BE2C (cell line): ENCODE measurements at regions not wholly inside any gene's neighbourhood (a gene's known extent, or its start where the extent isn't known, plus 50 kb on each side); places are given as distances from the start of the nearest gene placed in this dataset.
"Not testable (repeated sequence)": the region's sequence is repeated elsewhere in the genome, so short reads cannot be mapped to it uniquely, and the experiment has no call there.

Source experiments
- DNase-seq: peaks from one replicate; pipeline ENCODE4 v3.0.0-alpha.2; 2020
- H3K27me3 ChIP-seq: fragments of 250-450 bp; sonication (Bioruptor Pico); 2 replicates; pipeline ENCODE4 v1.5.1; 2020; ENCODE audit warnings: mild to moderate bottlenecking
- H3K36me3 ChIP-seq: fragments of 250-450 bp; sonication (Bioruptor Pico); 2 replicates; pipeline ENCODE4 v1.5.1; 2020; ENCODE audit warnings: mild to moderate bottlenecking
- H3K4me1 ChIP-seq: fragments of 250-450 bp; sonication (Bioruptor Pico); 2 replicates; pipeline ENCODE4 v1.5.1; 2020
- H3K4me3 ChIP-seq: 2 replicates; pipeline ENCODE4 v1.5.1; 2011; ENCODE audit warnings: low read depth, low read length
- H3K9me3 ChIP-seq: fragments of 250-450 bp; sonication (Bioruptor Pico); 2 replicates; pipeline ENCODE4 v1.5.1; 2020
- TF ChIP-seq, protein P1 (sequence below): IDR thresholded peaks from 2 replicates; pipeline ENCODE4 v1.5.1; 2012; ENCODE audit warnings: mild to moderate bottlenecking, low read depth, low read length

DNA sequence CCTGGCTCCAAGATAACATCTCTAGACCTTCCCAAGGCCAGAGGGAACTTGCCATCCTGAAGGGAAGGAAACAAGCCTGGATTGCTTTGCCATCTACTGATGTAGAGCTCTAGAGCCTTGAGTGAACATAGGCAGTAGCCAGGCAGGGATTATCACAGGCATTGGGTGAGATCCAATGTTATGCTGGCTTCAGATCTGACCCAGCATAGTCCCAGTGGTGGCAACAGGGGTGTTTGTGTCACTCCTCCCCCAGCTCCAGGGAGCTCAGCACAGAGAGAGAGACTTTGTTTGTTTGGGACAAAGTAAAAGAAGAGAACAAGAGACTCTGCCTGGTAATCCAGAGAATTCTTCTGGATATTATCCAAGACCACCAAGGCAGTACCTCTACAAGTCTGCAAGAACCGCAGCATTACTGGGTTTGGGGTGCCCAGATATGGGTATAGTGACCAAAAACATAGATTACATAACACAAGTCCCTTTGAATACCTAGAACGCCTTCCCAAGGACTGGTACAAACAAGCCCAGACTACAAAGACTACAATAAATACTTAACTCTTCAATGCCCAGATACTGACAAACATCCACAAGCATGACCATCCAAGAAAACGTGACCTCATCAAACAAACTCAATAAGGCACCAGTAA lies 137.6 kb upstream of the DAPK1 start:
- Histone ChIP-seq H3K27me3 (no peaks in the 10 kb centered on the region), H3K36me3 (no peaks in the 10 kb centered on the region), H3K4me3 (no peak overlapping the region), H3K4me1 (no peaks in the 10 kb centered on the region), H3K9me3 (no peaks in the 10 kb centered on the region)
- TF ChIP-seq, protein P1, sequence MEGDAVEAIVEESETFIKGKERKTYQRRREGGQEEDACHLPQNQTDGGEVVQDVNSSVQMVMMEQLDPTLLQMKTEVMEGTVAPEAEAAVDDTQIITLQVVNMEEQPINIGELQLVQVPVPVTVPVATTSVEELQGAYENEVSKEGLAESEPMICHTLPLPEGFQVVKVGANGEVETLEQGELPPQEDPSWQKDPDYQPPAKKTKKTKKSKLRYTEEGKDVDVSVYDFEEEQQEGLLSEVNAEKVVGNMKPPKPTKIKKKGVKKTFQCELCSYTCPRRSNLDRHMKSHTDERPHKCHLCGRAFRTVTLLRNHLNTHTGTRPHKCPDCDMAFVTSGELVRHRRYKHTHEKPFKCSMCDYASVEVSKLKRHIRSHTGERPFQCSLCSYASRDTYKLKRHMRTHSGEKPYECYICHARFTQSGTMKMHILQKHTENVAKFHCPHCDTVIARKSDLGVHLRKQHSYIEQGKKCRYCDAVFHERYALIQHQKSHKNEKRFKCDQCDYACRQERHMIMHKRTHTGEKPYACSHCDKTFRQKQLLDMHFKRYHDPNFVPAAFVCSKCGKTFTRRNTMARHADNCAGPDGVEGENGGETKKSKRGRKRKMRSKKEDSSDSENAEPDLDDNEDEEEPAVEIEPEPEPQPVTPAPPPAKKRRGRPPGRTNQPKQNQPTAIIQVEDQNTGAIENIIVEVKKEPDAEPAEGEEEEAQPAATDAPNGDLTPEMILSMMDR: no peak
- no peak for DNase-seq

DNA sequence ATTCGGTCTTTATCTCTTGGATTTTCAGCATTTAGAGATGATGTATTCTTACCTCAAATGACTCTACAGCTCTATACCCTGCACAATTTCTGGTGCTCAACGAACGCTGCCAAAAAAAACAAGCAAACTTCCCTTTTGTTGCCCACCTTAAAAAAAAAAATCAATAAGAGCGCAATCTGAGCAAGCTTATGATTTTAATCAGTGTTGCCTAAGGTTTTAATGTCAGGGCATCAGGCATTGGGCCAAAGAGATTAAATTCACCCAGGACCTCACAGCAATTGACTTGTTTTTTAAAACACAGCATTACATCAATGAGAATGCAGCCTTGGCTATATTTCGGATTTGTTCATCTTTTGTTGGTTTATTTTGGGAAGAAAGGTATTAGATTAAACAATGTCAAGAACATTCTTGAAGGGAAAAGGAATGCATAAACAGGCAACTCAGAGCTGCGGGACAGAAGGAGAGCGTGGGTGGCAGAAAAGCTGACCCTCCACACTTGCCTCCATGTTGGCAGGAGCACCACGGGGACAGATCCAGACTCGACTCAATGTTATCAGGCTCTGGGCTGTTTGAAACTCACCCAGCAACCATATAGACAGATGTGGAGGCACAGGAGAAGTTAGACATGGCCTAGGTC lies 127.5 kb upstream of the DAPK1 start:
- no peaks in the 10 kb centered on the region for H3K9me3 ChIP-seq
- H3K27me3 ChIP-seq: no peaks in the 10 kb centered on the region; the same call in 1 of the 2 replicates
- H3K36me3 ChIP-seq: no peaks in the 10 kb centered on the region
- TF ChIP-seq, protein P1: no peak
- no peak for DNase-seq
- no peaks in the 10 kb centered on the region; the same call in 1 of the 2 replicates for H3K4me1 ChIP-seq
- H3K4me3 ChIP-seq: no peak overlapping the region

DNA sequence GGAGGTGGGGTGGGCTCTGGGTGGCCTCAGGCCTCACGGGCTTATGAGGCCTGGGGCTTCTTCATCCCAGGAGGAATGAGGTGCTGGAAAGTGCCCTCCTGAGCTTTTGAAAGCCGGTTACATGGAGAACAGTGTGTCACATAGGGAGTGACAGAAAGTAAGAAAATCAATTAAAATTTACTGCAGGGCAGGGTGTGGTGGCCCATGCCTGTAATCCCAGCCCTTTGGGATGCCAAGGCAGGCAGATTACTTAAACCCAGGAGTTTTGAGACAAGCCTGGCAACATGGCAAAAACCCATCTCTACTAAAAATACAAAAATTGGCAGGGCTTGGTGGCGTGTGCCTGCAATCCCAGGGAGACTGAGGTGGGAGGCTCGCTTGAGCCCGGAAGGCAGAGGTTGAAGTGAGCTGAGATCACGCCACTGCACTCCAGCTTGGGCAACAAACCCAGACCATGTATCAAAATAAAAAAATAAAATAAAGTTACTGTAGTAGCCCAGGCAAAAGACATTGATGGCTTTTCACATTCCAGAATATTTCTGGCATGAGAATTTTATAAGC lies 125.8 kb upstream of the DAPK1 start:
- TF ChIP-seq, protein P1: no peak
- Histone ChIP-seq H3K36me3 (no peaks in the 10 kb centered on the region), H3K9me3 (no peaks in the 10 kb centered on the region), H3K4me3 (no peak overlapping the region), H3K4me1 (no peaks in the 10 kb centered on the region; the same call in 1 of the 2 replicates), H3K27me3 (no peaks in the 10 kb centered on the region)
- no peak for DNase-seq

DNA sequence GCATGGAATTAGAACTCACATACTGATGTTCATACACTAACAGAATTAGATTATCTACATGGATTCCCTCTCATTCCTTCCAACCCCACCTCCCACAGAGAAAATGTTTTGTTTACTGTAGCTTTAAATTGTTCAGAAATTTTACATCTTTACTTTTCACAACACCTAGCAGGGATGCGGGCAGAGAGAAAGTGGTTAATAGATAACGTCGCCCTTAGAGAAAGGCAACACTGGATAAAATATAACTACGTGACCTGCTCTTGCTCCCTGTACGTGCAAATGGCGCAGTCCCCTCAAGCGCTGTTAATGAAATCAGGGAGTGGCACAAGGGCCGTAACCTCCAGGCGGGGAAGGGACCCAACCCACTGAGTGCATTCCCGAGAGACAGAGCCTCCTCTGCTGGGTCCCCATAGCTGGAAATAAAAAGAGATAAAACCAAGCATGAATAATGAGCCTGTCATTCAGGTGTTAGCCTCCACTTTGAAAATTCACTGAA lies 125.3 kb upstream of the DAPK1 start:
- Histone ChIP-seq H3K36me3 (no peaks in the 10 kb centered on the region), H3K9me3 (no peaks in the 10 kb centered on the region), H3K4me3 (no peak overlapping the region; the same call in 1 of the 2 replicates), H3K4me1 (no peaks in the 10 kb centered on the region; the same call in 1 of the 2 replicates), H3K27me3 (no peaks in the 10 kb centered on the region)
- DNase-seq: peak; percentile 24
- TF ChIP-seq, protein P1: no peak

DNA sequence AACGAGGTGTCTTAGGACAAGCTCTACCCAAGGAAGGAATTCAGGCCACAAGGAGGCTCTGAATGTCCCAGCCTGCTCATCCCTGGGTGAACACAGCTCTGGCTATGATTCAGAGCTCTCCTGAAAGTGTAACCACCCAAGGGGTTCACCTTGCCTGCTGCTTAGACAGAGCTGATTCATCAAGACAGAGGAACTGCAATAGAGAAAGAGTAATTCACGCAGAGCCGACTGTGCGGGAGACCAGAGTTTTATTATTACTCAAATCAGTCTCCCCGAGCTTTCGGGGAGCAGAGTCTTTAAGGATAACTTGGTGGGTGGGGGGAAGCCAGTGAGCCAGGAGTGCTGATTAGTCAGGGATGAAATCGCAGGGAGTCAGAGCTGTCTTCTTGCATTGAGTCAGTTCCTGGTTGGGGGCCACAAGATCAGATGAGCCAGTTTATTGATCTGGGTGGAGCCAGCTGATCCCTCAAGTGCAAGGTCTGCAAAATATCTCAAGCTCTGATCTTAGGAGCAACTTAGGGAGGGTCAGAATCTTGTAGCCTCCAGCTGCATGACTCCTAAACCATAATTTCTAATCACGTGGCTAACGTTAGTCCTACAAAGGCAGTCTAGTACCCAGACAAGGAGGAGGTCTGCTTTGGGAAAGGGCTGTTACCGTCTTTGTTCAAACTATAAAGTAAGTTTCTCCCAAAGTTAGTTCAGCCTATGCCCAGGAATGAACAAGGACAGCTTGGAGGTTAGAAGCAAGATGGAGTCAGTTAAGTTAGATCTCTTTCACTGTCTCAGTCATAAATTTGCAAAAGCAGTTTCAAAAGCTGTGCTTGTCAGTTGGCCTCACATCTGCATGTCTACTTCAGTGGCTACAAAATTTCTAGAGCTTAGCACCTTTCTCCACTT lies 123.4 kb upstream of the DAPK1 start:
- not testable (repeated sequence) for DNase-seq, H3K9me3 ChIP-seq, H3K36me3 ChIP-seq, H3K4me1 ChIP-seq, H3K27me3 ChIP-seq, H3K4me3 ChIP-seq

DNA sequence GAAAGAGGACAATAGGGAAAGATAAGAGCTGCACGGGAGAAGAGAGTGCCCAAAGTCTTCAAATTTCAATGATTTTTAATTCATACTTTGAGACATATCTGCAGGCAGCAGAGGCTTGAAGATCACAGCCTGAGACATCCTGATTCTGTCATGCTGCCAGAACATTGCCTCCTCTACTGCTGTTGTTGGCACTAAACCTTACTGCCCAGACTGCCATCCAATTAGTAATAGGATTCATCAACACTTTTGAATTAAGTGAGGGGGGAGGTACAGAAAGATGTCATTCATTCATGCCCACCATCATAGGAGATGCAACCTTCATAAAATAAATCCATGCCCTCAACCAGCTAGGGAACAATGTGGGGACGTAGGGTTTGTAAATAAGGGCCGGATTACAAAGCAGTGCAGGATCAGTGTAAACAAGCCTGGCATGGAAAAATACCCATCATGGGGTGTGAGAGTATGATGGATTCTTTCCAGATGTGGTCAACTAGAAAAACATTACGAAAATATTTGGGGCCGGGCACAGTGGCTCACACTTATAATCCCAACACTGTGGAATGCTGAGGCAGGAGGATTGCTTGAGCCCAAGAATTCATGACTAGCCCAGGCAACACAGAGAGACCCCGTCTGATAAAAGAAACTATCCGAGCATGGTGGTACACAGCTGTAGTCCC lies 122.1 kb upstream of the DAPK1 start:
- H3K4me3 ChIP-seq: no peak overlapping the region
- H3K36me3 ChIP-seq: no peaks in the 10 kb centered on the region
- no peak for DNase-seq
- no peaks in the 10 kb centered on the region for H3K27me3 ChIP-seq
- no peaks in the 10 kb centered on the region for H3K9me3 ChIP-seq
- TF ChIP-seq, protein P1: no peak
- no peaks in the 10 kb centered on the region; the same call in 1 of the 2 replicates for H3K4me1 ChIP-seq
